Activated T-helper 17 cell treated with anti-CD3 and anti-CD28 coated beads, Interleukin-2, amount 50 U/mL, for 72 hours (primary cell): ENCODE measurements at regions not wholly inside any gene's neighbourhood (a gene's known extent, or its start where the extent isn't known, plus 50 kb on each side); places are given as distances from the start of the nearest gene placed in this dataset.

ENCODE experiments used
- ATAC-seq: fragments of 150-1000 bp; cut with Tn5 transposase; replicated peaks from 2 replicates; pipeline ENCODE4 v1.10.0; 2021; ENCODE audit warnings: mild to moderate bottlenecking, moderate library complexity
- H3K27ac Mint-ChIP-seq: one replicate; pipeline ENCODE4 v1.8.0; 2022; ENCODE audit warnings: mixed read lengths
- H3K27me3 Mint-ChIP-seq: one replicate; pipeline ENCODE4 v1.8.0; 2022; ENCODE audit warnings: mixed read lengths
- H3K36me3 Mint-ChIP-seq: one replicate; pipeline ENCODE4 v1.8.0; 2022; ENCODE audit warnings: low read depth, mild to moderate bottlenecking, mixed read lengths
- H3K4me1 Mint-ChIP-seq: one replicate; pipeline ENCODE4 v1.8.0; 2022; ENCODE audit warnings: mixed read lengths
- H3K4me3 Mint-ChIP-seq: one replicate; pipeline ENCODE4 v1.8.0; 2022; ENCODE audit warnings: mild to moderate bottlenecking, mixed read lengths
- H3K9me3 Mint-ChIP-seq: one replicate; pipeline ENCODE4 v1.8.0; 2022; ENCODE audit warnings: mixed read lengths

DNA sequence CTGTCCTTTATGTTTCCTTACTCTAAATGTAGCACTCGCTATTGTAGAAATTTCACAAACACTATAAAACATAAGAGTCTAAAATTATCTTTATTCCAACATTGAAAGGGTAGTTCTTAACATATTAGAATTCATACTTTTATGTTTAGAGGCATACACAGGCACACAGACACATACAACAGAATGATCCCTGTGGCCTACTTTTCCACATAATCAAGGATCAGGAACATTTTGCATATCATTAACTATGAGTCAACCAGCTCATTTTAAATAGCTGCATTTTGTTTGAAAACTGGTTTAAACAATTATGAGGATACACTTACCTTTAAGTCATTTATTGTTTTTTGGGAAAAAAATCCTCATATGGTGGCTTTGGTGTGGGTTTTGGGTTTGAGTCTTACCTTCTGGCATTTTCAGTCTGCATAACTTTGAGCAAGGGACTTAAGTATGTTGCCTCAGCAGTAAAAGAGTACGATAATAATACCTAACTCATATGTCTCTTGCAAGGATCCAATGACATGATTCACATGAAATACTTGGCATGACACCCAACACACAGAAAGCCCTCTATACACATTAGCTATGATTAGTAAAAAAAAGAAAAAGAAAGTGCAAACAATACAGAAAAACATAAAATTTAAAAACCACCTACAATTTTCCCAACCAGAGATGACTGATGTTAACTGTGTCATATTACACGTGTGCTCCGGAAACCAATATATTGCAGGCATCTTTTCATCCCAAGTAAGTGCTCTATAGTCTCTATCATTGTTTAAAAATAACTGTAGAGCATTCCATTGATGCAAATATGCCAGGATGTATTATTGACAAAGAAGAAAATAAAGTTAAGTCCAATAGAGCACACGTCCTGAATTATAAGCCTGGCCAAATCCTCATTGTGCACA is 213.1 kb upstream of the ADAMTS9 start:
- H3K27ac Mint-ChIP-seq: no peak overlapping the region
- H3K4me1 Mint-ChIP-seq: no peaks in the 10 kb centered on the region
- no peak overlapping the region for H3K4me3 Mint-ChIP-seq
- H3K27me3 Mint-ChIP-seq: no peaks in the 10 kb centered on the region
- H3K9me3 Mint-ChIP-seq: peaks cover 7% of the 10 kb centered on the region
- no peaks in the 10 kb centered on the region for H3K36me3 Mint-ChIP-seq
- ATAC-seq: no peak

DNA sequence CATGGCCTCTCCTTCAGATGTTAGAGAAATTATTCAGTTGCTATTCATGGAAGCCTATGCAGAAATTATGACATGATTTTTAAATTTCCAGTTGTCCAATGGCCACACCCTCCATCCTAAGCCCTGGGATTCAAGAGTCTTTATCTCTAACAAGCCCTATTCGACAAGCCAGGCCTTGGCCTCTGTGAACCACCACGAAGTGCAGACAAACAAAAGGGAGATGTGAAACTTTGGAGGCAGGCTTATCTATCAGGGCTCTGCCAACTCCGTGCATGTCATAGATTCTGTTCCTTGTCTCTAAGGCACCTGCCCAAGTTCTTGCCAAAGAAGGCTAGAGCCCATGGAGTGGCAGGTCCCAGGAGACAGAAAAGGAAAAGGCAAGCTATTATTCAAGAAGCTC is 212.4 kb upstream of the ADAMTS9 start:
- Mint-ChIP-seq H3K4me3 (no peak overlapping the region), H3K9me3 (peaks cover 6% of the 10 kb centered on the region), H3K4me1 (no peaks in the 10 kb centered on the region), H3K27ac (no peak overlapping the region), H3K27me3 (no peaks in the 10 kb centered on the region), H3K36me3 (no peaks in the 10 kb centered on the region)
- ATAC-seq: no peak

DNA sequence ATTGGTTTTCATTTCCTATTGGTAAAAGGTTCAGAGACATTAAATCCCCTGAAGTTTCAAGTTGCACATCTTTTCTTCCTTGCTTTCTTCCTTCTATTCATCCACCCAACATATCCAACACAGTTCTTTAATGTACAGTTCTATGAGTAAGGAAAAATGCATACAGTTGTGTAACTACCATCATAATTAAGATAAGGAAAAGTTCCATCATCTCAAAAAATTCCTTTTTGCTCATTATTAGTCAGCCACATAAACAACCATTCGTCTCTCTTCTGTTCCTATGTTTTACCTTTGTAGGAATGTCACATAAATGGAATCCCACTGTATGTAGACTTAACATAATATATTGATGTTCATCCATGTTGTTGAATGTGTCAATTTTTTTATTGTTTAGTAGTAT is 211.1 kb upstream of the ADAMTS9 start:
- Mint-ChIP-seq H3K27me3 (no peaks in the 10 kb centered on the region), H3K36me3 (no peaks in the 10 kb centered on the region), H3K4me3 (no peak overlapping the region), H3K4me1 (no peaks in the 10 kb centered on the region), H3K9me3 (peaks cover 4% of the 10 kb centered on the region), H3K27ac (no peak overlapping the region)
- ATAC-seq: no peak

DNA sequence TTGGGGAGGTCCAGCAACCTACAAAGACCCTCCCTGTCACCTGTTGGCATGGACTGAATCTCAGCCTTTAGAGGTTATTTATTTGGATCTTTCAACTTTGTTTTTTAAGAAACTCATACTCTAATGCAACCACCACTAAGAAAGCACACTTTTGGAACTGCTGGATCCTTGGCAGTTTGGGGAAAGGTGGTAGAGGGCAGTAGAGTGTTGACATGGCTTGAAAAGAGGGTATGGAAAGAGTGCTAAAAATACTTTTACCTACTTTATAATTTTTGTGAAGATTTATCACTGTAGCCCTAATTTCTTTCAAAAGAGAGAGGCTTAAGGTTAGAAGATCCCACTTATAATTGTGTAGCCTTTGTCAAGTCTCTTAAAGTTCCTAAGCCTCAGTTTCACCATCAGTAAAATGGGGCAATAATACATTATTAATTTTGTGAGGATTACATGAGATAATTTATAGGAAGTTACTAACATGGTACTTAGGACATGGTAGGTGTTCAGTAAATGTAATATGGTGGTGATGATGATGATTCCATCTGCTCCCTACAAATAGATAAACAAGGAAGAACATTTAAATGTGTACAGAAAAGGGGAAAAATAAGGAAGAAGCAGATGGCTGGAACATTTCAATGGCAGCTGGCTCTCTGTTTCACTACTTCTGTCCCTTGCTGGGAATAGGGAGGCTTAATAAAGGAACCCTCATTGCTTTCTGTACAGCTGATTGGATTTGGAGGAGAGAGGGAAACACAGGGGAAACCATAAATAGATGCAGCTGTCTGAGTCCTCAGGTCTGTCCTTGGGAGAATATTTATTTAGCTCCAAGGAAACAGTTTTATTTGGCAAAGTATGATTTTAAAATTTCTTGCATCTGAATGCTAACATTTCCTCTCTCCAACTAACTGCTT is 208.4 kb upstream of the ADAMTS9 start:
- Mint-ChIP-seq H3K4me3 (no peak overlapping the region), H3K4me1 (no peaks in the 10 kb centered on the region), H3K36me3 (no peaks in the 10 kb centered on the region), H3K27ac (no peak overlapping the region), H3K27me3 (no peaks in the 10 kb centered on the region), H3K9me3 (peaks cover 11% of the 10 kb centered on the region)
- no peak for ATAC-seq

DNA sequence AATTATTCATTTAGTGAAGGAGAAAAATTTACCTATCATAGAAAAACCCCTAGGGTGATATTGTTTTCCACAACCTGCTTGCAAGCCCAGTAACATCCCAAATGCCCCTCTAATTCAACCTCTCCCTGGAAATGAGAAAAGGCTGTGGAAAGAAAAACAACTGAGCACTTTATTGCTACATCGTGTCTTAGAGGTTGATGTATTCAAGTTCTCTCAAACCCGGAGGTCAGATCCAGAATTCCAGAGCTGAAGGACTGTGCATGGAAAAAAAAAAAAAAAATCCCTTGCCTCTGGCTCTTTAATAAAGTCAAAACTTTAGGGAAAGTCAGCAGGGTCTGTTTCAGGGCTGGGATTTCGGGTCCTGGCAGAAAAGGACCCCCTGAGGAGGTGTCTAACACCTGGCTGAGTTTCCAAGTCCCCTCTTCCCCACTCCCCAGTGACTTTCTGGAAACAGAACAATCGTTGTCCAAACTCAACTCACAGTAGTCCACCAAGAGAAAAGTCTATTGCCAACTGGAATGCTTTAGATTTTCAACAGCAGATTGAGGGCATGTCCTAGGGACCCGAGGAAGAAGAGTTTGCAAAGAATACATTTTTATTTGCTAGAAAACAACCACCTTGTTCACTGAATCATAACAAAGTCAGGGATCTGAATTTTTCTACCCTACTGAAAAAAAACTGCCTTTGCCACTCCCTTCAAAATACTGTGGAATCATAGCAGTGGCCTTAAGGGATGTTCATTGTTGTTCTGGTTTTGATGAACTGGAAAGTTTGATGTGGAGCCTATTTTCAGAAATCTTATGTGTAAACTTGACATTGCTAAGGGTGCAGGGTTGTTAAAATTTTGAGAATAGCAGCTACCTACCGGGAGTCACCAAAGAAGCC is 207.5 kb upstream of the ADAMTS9 start:
- Mint-ChIP-seq H3K4me3 (no peak overlapping the region), H3K27me3 (no peaks in the 10 kb centered on the region), H3K4me1 (no peaks in the 10 kb centered on the region), H3K9me3 (peaks cover 14% of the 10 kb centered on the region), H3K36me3 (no peaks in the 10 kb centered on the region), H3K27ac (no peak overlapping the region)
- no peak for ATAC-seq

DNA sequence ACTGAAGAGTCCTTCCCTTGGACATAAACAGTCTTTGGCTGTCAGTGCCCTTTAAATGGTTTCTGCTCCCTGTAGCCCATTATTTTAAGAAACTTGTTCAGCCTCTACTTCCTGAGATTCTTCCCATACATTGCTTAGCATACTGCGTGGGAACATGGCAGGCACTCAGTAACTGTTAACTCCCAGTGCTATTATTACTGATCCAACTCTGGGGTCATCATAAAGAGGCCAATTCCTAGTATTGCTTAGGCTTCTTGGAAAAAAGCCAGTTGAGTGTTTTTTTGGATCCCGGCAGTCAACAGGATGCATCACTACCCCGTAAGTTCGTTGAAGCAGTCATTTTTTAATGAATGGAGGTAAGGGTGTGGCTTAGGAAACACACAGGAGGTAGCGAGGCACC is 206.2 kb upstream of the ADAMTS9 start:
- H3K4me1 Mint-ChIP-seq: no peaks in the 10 kb centered on the region
- H3K36me3 Mint-ChIP-seq: no peaks in the 10 kb centered on the region
- H3K27ac Mint-ChIP-seq: no peak overlapping the region
- H3K4me3 Mint-ChIP-seq: no peak overlapping the region
- peaks cover 14% of the 10 kb centered on the region for H3K9me3 Mint-ChIP-seq
- ATAC-seq: no peak
- no peaks in the 10 kb centered on the region for H3K27me3 Mint-ChIP-seq

DNA sequence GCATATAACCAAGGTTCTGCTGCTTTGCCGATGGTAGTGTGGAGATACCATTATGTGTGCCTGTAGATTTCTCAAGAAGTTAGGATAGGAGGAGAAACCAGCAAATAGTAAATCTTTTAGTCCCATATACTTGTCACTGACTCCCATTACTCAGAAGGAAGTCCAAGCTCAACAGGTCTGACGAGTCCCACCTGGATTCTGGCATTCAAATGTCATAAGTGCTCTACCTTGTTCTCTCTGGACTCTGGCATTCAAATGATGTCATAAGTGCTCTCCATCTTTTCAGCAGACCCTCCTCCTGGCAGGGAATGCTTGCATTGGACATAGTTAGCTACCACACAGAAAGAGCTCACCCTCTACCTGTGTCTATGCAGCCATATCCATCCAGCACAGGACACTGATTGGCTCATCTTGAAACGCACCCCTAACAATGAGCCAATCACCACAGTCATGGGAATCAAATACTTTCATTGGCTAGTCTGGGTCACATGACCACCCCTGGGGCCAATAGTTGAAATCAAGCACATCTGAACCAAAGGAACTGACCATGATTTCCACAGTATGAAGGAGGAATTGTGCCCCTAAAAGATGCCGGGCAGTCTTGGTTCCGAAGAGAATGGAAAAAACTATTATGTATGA is 205.0 kb upstream of the ADAMTS9 start:
- Mint-ChIP-seq H3K9me3 (peaks cover 13% of the 10 kb centered on the region), H3K4me1 (no peaks in the 10 kb centered on the region), H3K27ac (no peak overlapping the region), H3K27me3 (no peaks in the 10 kb centered on the region), H3K36me3 (no peaks in the 10 kb centered on the region), H3K4me3 (no peak overlapping the region)
- ATAC-seq: no peak

DNA sequence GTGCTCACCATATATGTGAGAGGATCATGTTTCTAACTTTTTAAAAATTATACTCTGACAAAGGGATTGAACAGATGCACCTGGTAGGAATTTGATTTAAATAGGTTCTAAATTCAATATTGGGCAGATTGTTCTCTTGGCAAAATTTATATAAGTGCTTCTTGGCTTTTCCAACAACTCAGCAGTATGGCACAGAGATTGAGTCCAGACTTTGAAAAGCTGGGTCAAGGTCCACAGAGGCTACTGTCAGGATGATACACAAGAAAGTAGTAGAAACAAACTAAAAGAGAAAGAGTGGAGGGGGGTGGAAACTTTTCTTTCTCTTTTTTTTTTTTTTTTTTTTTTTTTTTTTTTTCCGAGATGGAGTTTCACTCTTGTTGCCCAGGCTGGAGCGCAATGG is 203.2 kb upstream of the ADAMTS9 start:
- Mint-ChIP-seq H3K27me3 (no peaks in the 10 kb centered on the region), H3K36me3 (no peaks in the 10 kb centered on the region), H3K4me3 (no peak overlapping the region), H3K27ac (no peak overlapping the region), H3K9me3 (peaks cover 13% of the 10 kb centered on the region), H3K4me1 (no peaks in the 10 kb centered on the region)
- no peak for ATAC-seq

DNA sequence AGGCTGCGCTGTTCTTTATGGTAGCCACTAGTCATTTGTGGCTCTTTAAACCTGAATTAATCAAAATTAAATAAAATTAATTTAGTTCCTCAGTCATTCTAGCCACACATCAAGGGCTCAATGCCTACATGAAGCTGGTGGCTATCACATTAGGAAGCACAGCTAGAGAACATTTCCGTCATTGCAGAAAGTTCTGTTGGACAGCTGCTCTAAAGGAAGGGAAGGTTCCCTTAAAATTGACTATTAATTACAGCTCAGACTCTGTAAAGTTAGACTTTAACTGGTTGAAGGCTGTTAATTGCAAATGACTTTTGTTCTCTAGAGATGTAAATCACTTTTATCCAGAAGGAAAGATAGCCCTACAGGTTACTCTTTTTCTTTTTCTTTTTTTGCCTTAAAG is 202.7 kb upstream of the ADAMTS9 start:
- Mint-ChIP-seq H3K27me3 (no peaks in the 10 kb centered on the region), H3K4me1 (no peaks in the 10 kb centered on the region), H3K36me3 (no peaks in the 10 kb centered on the region), H3K4me3 (no peak overlapping the region), H3K9me3 (peaks cover 13% of the 10 kb centered on the region), H3K27ac (no peak overlapping the region)
- ATAC-seq: no peak

DNA sequence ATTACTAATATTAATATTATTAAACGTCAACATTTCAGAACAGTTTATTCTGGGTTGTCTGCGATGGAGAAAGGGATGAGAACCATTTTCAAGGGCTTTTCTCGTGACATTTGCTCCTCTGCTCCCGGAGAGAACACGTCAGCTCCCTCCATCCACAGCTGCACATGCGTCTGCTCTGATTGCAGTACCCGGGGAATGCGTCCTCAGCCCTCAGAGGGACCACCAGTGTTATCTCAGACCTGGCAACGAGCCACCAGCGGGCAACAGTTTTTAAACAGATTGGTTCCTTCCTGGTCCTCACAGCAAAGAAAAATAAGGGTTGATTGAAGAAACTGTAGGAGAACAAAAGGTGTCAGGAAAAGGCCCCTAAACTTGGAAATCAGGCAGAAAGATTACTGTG is 202.2 kb upstream of the ADAMTS9 start:
- Mint-ChIP-seq H3K27me3 (no peaks in the 10 kb centered on the region), H3K36me3 (no peaks in the 10 kb centered on the region), H3K4me1 (no peaks in the 10 kb centered on the region), H3K4me3 (no peak overlapping the region), H3K9me3 (peaks cover 13% of the 10 kb centered on the region), H3K27ac (no peak overlapping the region)
- no peak for ATAC-seq

DNA sequence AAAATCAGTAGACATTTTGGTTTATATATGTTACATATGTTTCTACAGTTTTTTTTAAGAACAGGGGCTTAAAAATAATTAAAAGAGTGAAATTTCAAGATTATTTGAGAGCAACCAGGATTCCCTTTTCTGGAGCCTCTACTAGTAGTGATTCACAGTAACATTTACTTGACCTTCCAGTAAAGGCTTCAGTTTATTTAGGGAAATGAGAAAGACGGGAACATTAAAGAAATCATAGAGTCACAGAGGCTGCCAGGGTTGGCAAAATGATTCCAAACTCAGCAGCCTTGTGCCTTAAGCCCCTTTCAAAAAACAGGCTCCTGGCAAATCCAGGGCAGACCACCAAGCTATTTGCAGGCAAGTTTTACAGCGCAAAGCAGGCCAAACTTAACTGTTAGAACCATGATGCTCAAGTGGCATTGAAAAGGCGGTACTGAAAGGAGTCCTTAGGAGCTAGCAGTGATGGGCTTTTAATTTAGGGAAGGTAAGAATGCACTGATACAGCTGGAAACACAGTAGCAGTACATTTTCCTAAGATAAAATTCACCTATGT is 201.1 kb upstream of the ADAMTS9 start:
- ATAC-seq: no peak
- H3K4me1 Mint-ChIP-seq: no peaks in the 10 kb centered on the region
- H3K9me3 Mint-ChIP-seq: peaks cover 13% of the 10 kb centered on the region
- H3K4me3 Mint-ChIP-seq: no peak overlapping the region
- H3K27me3 Mint-ChIP-seq: no peaks in the 10 kb centered on the region
- no peak overlapping the region for H3K27ac Mint-ChIP-seq
- no peaks in the 10 kb centered on the region for H3K36me3 Mint-ChIP-seq

DNA sequence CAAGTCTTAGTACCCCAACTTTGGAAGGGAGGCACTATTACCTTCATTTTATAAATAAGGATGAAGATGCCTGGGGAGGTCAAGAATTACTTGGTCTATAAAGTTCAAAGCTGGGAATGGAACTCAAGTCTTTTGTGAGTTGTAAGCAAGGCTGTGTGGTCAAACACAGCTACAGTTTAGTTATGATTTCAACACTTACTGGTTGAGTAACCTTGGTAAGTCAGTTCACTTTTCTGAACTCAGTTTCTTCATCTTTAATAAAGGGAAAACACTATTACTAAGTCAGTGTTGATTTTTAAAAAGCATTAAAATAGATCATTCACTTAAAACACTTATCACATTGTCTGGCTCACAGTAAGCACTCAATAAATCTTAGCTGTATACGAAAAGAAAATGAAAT is 200.4 kb upstream of the ADAMTS9 start:
- no peak for ATAC-seq
- H3K4me1 Mint-ChIP-seq: no peaks in the 10 kb centered on the region
- H3K36me3 Mint-ChIP-seq: no peaks in the 10 kb centered on the region
- no peaks in the 10 kb centered on the region for H3K27me3 Mint-ChIP-seq
- peaks cover 13% of the 10 kb centered on the region for H3K9me3 Mint-ChIP-seq
- H3K27ac Mint-ChIP-seq: no peak overlapping the region
- no peak overlapping the region for H3K4me3 Mint-ChIP-seq

DNA sequence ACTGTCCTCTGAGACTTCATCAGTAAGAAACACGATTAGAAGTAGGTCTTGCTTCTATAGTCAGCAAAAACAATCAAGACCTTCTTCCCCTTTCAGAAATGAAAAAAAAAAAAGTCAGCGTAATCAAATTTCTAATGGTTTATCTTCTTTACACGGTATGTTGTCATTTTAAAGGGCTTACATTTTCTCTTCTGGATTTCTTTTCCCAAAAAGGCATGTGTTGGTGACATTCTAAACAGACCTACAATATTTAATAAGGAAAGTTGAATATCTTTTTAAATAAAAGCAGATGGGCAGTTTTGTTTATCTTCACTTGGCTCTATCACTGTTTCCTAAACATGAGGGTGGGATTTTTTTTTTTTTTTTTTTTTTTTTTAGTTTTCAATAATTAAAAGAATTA is 197.3 kb upstream of the ADAMTS9 start:
- Mint-ChIP-seq H3K9me3 (peaks cover 8% of the 10 kb centered on the region), H3K4me3 (no peak overlapping the region), H3K27ac (no peak overlapping the region), H3K27me3 (no peaks in the 10 kb centered on the region), H3K36me3 (no peaks in the 10 kb centered on the region), H3K4me1 (no peaks in the 10 kb centered on the region)
- ATAC-seq: no peak

DNA sequence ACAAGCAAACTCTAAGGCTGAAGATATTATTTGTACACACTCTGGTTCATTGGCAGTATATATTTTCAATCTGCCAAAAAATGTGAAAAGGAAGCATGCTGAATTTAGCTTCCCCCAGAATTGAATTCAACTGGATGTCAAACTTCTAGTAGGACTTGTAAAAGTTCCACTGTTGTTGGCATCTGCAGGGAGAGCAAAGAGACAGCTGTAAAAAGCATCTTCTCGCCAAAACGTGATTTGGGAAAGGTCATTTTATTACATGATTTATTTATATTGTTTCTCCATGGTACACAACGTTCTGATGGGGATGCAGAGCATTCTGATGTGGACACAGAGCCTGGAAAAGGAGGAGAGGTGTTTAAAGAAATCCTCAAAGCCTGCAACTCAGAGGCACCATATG is 196.7 kb upstream of the ADAMTS9 start:
- ATAC-seq: no peak
- Mint-ChIP-seq H3K27ac (no peak overlapping the region), H3K36me3 (no peaks in the 10 kb centered on the region), H3K27me3 (no peaks in the 10 kb centered on the region), H3K4me1 (no peaks in the 10 kb centered on the region), H3K4me3 (no peak overlapping the region), H3K9me3 (peaks cover 8% of the 10 kb centered on the region)
